GM21360 (cell line): ENCODE measurements at regions not wholly inside any gene's neighbourhood (a gene's known extent, or its start where the extent isn't known, plus 50 kb on each side); places are given as distances from the start of the nearest gene placed in this dataset.
"Not testable (repeated sequence)": the region's sequence is repeated elsewhere in the genome, so short reads cannot be mapped to it uniquely, and the experiment has no call there.

Source experiments
- ATAC-seq: cut with Tn5 transposase; IDR thresholded peaks from one replicate; pipeline ENCODE4 v1.9.1; 2021; ENCODE audit warnings: mild to moderate bottlenecking, moderate library complexity; ENCODE audit not compliant: unreplicated experiment

- ATAC-seq, result no peak
Measured at GRCh38 chr9:90070931-90071660, 466.3 kb downstream of the GADD45G start.

GRCh38 chr9:90073186-90073945, 468.6 kb downstream of the GADD45G start:
- ATAC-seq, result no peak

GRCh38 chr9:90074316-90074962, 469.6 kb downstream of the GADD45G start:
- no peak for ATAC-seq

GRCh38 chr9:90077598-90077997, 472.8 kb downstream of the GADD45G start:
- ATAC-seq, result not testable (repeated sequence)

- ATAC-seq, result no peak
Measured at GRCh38 chr9:90078988-90079421, 474.2 kb downstream of the GADD45G start.

GRCh38 chr9:90085633-90086032, 480.8 kb downstream of the GADD45G start:
- ATAC-seq, result no peak

GRCh38 chr9:90086101-90086511, 481.3 kb downstream of the GADD45G start:
- no peak for ATAC-seq

- ATAC-seq, result no peak
Measured at GRCh38 chr9:90088434-90088833, 483.6 kb downstream of the GADD45G start.

- ATAC-seq, result no peak
Measured at GRCh38 chr9:90088856-90089255, 484.0 kb downstream of the GADD45G start.

- ATAC-seq, result no peak
Measured at GRCh38 chr9:90090997-90091396, 486.2 kb downstream of the GADD45G start.

- no peak for ATAC-seq
Measured at GRCh38 chr9:90092508-90092907, 487.7 kb downstream of the GADD45G start.

GRCh38 chr9:90095682-90096081, 490.9 kb downstream of the GADD45G start:
- ATAC-seq, result no peak

- ATAC-seq, result no peak
Measured at GRCh38 chr9:90097237-90097636, 492.4 kb downstream of the GADD45G start.

- ATAC-seq, result no peak
Measured at GRCh38 chr9:90098408-90098807, 493.6 kb downstream of the GADD45G start.

GRCh38 chr9:90099262-90099963, 494.6 kb downstream of the GADD45G start:
- no peak for ATAC-seq

GRCh38 chr9:90100014-90100413, 495.2 kb downstream of the GADD45G start:
- no peak for ATAC-seq

GRCh38 chr9:90102292-90102901, 497.6 kb downstream of the GADD45G start:
- peak; percentile 94 for ATAC-seq

GRCh38 chr9:90103771-90104170, 499.0 kb downstream of the GADD45G start:
- no peak for ATAC-seq

- no peak for ATAC-seq
Measured at GRCh38 chr9:90105773-90106172, 501.0 kb downstream of the GADD45G start.

- ATAC-seq, result no peak
Measured at GRCh38 chr9:90107040-90107725, 502.4 kb downstream of the GADD45G start.
